ENCODE measurements at regions not wholly inside any gene's neighbourhood (a gene's known extent, or its start where the extent isn't known, plus 50 kb on each side); places are given as distances from the start of the nearest gene placed in this dataset.
"Not testable (repeated sequence)": the region's sequence is repeated elsewhere in the genome, so short reads cannot be mapped to it uniquely, and the experiment has no call there.

GRCh38 chr12:70008944-70009343 lies 183.9 kb downstream of the MYRFL start:
- intact Hi-C loops (cut with micrococcal nuclease) = no loop called here

GRCh38 chr12:70011353-70011752 lies 186.3 kb downstream of the MYRFL start:
- intact Hi-C loops (cut with micrococcal nuclease) = no loop called here

- intact Hi-C loops (cut with micrococcal nuclease) = not testable (repeated sequence)
Measured at GRCh38 chr12:70013016-70013415, 188.0 kb downstream of the MYRFL start.

- intact Hi-C loops (cut with micrococcal nuclease) = no loop called here
Measured at GRCh38 chr12:70028515-70028914, 203.5 kb downstream of the MYRFL start.

GRCh38 chr12:70028918-70029317 lies 203.9 kb downstream of the MYRFL start:
- intact Hi-C loops (cut with micrococcal nuclease) = no loop called here

GRCh38 chr12:70031046-70031445 lies 206.0 kb downstream of the MYRFL start:
- intact Hi-C loops (cut with micrococcal nuclease) = no loop called here

- intact Hi-C loops (cut with micrococcal nuclease) = no loop called here
Measured at GRCh38 chr12:70032076-70032475, 207.0 kb downstream of the MYRFL start.

GRCh38 chr12:70033310-70033709 lies 208.3 kb downstream of the MYRFL start:
- intact Hi-C loops (cut with micrococcal nuclease) = no loop called here

- intact Hi-C loops (cut with micrococcal nuclease) = no loop called here
Measured at GRCh38 chr12:70040141-70040540, 203.1 kb upstream of the CNOT2 start.

- intact Hi-C loops (cut with micrococcal nuclease) = no loop called here
Measured at GRCh38 chr12:70042675-70043074, 200.6 kb upstream of the CNOT2 start.

- intact Hi-C loops (cut with micrococcal nuclease) = no loop called here
Measured at GRCh38 chr12:70043490-70044138, 199.6 kb upstream of the CNOT2 start.

DNA sequence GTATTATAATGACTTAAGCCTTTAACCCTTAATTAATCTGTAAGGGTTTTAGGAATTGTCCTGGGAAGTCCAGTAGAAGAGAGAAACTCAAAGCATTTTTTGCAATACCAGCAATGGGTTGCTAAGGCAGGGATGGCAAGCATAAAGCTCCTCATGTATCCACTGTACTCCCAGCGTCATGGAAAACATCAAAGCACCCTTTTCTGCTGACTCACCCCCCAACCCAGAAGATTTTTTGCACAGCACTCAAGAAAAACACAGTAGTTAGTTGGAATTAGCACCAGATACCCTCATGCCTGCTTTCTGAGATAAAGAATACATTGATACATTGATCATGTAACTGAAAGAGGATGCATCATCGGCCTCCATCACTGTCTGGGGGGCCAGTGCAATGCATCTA lies 199.1 kb upstream of the CNOT2 start:
- intact Hi-C loops (cut with micrococcal nuclease) = no loop called here

- intact Hi-C loops (cut with micrococcal nuclease) = no loop called here
Measured at GRCh38 chr12:70045036-70045435, 198.2 kb upstream of the CNOT2 start.

DNA sequence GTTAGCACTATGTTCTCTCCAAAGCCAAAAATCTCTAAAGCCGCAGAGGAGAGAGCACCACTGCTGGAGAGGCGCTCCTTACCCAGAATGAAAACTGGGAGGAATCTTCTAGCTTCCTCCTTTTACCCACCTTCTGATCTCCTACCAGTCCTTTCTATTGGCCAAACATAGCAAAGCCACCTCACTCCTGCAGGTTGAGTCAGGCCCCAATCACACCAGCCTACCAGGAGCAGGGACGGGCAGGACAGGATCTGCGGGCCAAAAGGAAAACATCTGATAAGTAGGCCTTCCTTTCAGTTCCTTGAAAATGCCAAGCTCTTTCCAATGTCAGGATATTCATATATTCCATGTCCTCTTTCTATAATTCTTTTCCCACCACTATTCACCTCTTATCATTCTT lies 197.7 kb upstream of the CNOT2 start:
- intact Hi-C loops (cut with micrococcal nuclease) = no loop called here

- intact Hi-C loops (cut with micrococcal nuclease) = no loop called here
Measured at GRCh38 chr12:70048521-70049250, 194.5 kb upstream of the CNOT2 start.

GRCh38 chr12:70049596-70050360 lies 193.5 kb upstream of the CNOT2 start:
- intact Hi-C loops (cut with micrococcal nuclease) = no loop called here

DNA sequence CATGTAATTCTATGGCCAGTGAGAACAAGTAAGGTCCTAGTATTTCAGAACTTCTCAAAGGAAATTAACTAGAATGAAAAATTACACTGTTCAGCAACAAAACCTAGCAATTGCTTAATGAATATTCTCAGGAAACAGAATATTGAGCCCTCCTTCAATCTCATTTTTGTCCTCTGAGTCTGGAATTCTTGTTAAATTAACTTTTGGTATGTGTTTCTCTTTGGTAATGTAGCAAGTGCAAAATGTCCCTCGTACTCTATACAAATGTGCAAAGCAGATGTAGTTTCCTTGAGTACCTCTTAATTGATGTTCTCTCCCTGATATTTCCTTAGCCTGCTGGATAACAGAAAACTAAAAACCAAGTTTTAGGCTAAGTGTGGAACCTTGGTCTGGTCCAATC lies 190.8 kb upstream of the CNOT2 start:
- intact Hi-C loops (cut with micrococcal nuclease) = no loop called here

GRCh38 chr12:70052931-70053497 lies 190.2 kb upstream of the CNOT2 start:
- intact Hi-C loops (cut with micrococcal nuclease) = no loop called here

DNA sequence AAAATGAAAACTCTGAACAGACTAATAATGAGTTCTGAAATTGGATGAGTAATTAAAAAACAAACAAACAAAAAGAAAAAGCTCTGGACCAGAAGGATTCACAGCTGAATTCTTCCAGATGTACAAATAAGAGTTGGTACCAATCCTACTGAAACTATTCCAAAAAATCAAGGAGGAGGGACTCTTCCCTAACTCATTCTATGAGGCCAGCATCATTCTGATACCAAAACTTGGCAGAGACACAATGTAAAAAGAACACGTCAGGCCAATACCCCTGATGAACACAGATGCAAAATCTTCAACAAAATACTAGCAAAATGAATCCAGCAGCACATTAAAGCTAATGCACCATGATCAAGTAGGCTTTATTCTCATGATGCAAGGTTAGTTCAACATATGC lies 183.9 kb upstream of the CNOT2 start:
- intact Hi-C loops (cut with micrococcal nuclease) = no loop called here

GRCh38 chr12:70060634-70061033 lies 182.6 kb upstream of the CNOT2 start:
- intact Hi-C loops (cut with micrococcal nuclease) = no loop called here

DNA sequence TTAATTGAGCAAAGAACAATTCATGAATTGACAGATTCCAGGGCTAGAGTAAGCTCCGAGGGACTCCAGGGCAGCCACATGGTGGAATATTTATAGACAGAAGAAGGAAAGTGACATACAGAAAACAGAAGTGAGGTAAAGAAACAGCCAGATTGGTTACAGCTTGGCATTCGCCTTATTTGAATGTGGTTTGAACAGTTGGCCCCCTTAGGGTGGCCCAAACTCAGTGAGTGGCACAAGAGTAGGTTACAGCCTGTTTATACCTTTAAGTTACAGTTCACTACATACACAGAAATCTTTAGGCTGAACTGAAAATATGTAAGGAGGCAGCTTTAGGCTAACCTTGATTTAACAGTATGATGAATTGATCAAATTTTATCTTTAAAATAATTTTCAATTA lies 174.5 kb upstream of the CNOT2 start:
- intact Hi-C loops (cut with micrococcal nuclease) = no loop called here
